ENCODE measurements at regions not wholly inside any gene's neighbourhood (a gene's known extent, or its start where the extent isn't known, plus 50 kb on each side); places are given as distances from the start of the nearest gene placed in this dataset.

DNA sequence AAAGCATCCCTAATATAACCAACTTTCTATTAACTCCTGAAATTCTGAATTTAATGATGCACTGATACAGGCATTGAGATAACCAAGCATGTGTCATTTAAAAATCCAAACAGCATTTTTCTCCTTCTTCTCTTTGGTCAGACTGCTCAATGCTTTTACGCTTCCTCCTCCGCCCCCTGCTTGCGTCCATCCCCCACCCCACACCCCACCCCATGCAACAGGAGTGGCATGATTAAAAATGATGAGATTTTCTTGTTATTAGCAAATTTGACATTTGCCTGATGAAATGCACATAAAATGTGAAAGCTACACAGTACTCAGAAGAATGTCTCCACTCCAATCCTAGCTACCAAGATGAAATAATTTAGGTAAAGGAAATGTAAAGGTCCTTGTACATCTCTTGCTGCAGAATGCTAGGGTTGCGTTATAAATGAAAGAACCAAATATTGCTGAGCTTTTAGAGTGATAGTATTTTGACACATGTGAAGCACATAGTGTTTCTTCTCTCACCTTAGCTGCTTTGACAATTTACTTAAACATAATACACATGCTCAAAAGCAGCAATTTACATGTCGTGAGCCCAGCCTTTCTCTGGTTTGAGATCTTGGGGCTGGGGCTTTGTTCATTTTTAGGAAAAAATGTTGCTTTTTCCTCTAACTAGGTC is 263.8 kb downstream of the MEIS1 start:
- no peak overlapping the region for H2BK5ac ChIP-seq (ENCODE audit: insufficient read length, low read length)
- H3K27ac ChIP-seq (ENCODE audit: insufficient read length, low read depth, low read length) = no peak overlapping the region
- H3K79me1 ChIP-seq (ENCODE audit: insufficient read depth, low read depth, low read length, poor library complexity, severe bottlenecking) = no peaks in the 10 kb centered on the region
- H3K4me1 Mint-ChIP-seq = peaks cover 60 to 79% of the 10 kb centered on the region in 2 experiments
- H2BK12ac ChIP-seq (ENCODE audit: insufficient read length, low read depth, low read length) = no peak overlapping the region
- H4K20me1 ChIP-seq (ENCODE audit: control insufficient read depth, insufficient read depth, insufficient read length) = no peaks in the 10 kb centered on the region
- H3K79me2 ChIP-seq (ENCODE audit: insufficient read depth, low read length) = no peaks in the 10 kb centered on the region
- H3T11ph ChIP-seq (ENCODE audit: low read length) = no peak overlapping the region
- no peak overlapping the region for H3K4ac ChIP-seq (ENCODE audit: low read depth, low read length)
- no peak overlapping the region for H2BK15ac ChIP-seq (ENCODE audit: low read depth, low read length)
- H4K5ac ChIP-seq (ENCODE audit: insufficient read length, low read depth, low read length) = no peak overlapping the region
- no peak for DNase-seq
- H3K23me2 ChIP-seq (ENCODE audit: insufficient read length, low read depth, low read length, poor library complexity, severe bottlenecking) = no peaks in the 10 kb centered on the region
- no peak overlapping the region for H2BK20ac ChIP-seq (ENCODE audit: low read depth, low read length, poor library complexity, severe bottlenecking)
- no peak overlapping the region for H2AFZ ChIP-seq (ENCODE audit: low read length)
- no peak overlapping the region for H3K9ac ChIP-seq (ENCODE audit: extremely low read depth, insufficient read length, low read length)
- H3K27me3 ChIP-seq (ENCODE audit: insufficient read depth, low read length) = no peaks in the 10 kb centered on the region
- H3K9me3 Mint-ChIP-seq = no peaks in the 10 kb centered on the region; a peak in 1 of 5 replicates
- no peak overlapping the region for H3K18ac ChIP-seq (ENCODE audit: insufficient read length, low read depth, low read length)
- no peak overlapping the region for H3K14ac ChIP-seq (ENCODE audit: insufficient read depth, low read length)
- H3K27me3 Mint-ChIP-seq (ENCODE audit: low read depth) = no peaks in the 10 kb centered on the region
- H3K36me3 Mint-ChIP-seq (ENCODE audit: insufficient read depth in 1 of 3, low read depth in 3 of 3) = no peaks in the 10 kb centered on the region
- H3K9me3 ChIP-seq (ENCODE audit: control insufficient read depth, low read depth, low read length) = no peaks in the 10 kb centered on the region
- peaks cover 4% of the 10 kb centered on the region for H3K4me1 ChIP-seq (ENCODE audit: insufficient read depth, low read length)
- no peak overlapping the region for H4K91ac ChIP-seq (ENCODE audit: insufficient read length, low read depth, low read length)
- TF ChIP-seq, protein P1, sequence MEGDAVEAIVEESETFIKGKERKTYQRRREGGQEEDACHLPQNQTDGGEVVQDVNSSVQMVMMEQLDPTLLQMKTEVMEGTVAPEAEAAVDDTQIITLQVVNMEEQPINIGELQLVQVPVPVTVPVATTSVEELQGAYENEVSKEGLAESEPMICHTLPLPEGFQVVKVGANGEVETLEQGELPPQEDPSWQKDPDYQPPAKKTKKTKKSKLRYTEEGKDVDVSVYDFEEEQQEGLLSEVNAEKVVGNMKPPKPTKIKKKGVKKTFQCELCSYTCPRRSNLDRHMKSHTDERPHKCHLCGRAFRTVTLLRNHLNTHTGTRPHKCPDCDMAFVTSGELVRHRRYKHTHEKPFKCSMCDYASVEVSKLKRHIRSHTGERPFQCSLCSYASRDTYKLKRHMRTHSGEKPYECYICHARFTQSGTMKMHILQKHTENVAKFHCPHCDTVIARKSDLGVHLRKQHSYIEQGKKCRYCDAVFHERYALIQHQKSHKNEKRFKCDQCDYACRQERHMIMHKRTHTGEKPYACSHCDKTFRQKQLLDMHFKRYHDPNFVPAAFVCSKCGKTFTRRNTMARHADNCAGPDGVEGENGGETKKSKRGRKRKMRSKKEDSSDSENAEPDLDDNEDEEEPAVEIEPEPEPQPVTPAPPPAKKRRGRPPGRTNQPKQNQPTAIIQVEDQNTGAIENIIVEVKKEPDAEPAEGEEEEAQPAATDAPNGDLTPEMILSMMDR (conservative IDR thresholded peaks at IDR 0.05) = no peak
- no peak overlapping the region for H2AK5ac ChIP-seq (ENCODE audit: insufficient read length, low read length)
- WGBS (ENCODE audit: extremely low coverage, insufficient read length, low lambda C conversion rate) = no CpG with 5 or more reads among the region's 5 CpGs
- H3K4me3 Mint-ChIP-seq = 0 out of 5 replicates have a peak overlapping the region, but pooled peaks of 1 of the 2 experiments have one; percentile 20
- H4K8ac ChIP-seq (replicated peaks; ENCODE audit: insufficient read length, low read depth, low read length) = no peak overlapping the region
- no peak overlapping the region for H3K4me2 ChIP-seq (ENCODE audit: insufficient read depth, insufficient read length, low read length)
- no peak overlapping the region for H3K27ac Mint-ChIP-seq
- H3K23ac ChIP-seq (ENCODE audit: insufficient read length, low read depth, low read length) = no peak overlapping the region
- no peak overlapping the region for H2BK120ac ChIP-seq (ENCODE audit: low read depth, low read length, poor library complexity, severe bottlenecking)
- H3K56ac ChIP-seq (ENCODE audit: insufficient read length, low read depth, low read length) = no peak overlapping the region

All from H9 (cell line).